ENCODE measurements at regions not wholly inside any gene's neighbourhood (a gene's known extent, or its start where the extent isn't known, plus 50 kb on each side); places are given as distances from the start of the nearest gene placed in this dataset.
"Not testable (repeated sequence)": the region's sequence is repeated elsewhere in the genome, so short reads cannot be mapped to it uniquely, and the experiment has no call there.

GRCh38 chr13:74266309-74266708 lies 132.1 kb upstream of the KLF12 start:
- no peak for DNase-seq

- DNase-seq, result no peak
Observed at GRCh38 chr13:74264333-74264732, 130.1 kb upstream of the KLF12 start.

- DNase-seq, result not testable (repeated sequence)
Observed at GRCh38 chr13:74260420-74260819, 126.2 kb upstream of the KLF12 start.

GRCh38 chr13:74259641-74260040 lies 125.4 kb upstream of the KLF12 start:
- no peak for DNase-seq

GRCh38 chr13:74258961-74259360 lies 124.8 kb upstream of the KLF12 start:
- no peak for DNase-seq

GRCh38 chr13:74256969-74257368 lies 122.8 kb upstream of the KLF12 start:
- DNase-seq, result no peak

- DNase-seq, result no peak
Observed at GRCh38 chr13:74253161-74253560, 119.0 kb upstream of the KLF12 start.

- DNase-seq, result no peak
Observed at GRCh38 chr13:74251778-74252519, 117.7 kb upstream of the KLF12 start.

- DNase-seq, result no peak
Observed at GRCh38 chr13:74250738-74251190, 116.6 kb upstream of the KLF12 start.

GRCh38 chr13:74248477-74248876 lies 114.3 kb upstream of the KLF12 start:
- DNase-seq, result no peak

GRCh38 chr13:74246487-74246886 lies 112.3 kb upstream of the KLF12 start:
- DNase-seq, result no peak

GRCh38 chr13:74243637-74244526 lies 109.7 kb upstream of the KLF12 start:
- DNase-seq, result no peak

GRCh38 chr13:74241343-74241742 lies 107.1 kb upstream of the KLF12 start:
- not testable (repeated sequence) for DNase-seq

GRCh38 chr13:74230984-74231501 lies 96.8 kb upstream of the KLF12 start:
- no peak for DNase-seq

- DNase-seq, result no peak
Observed at GRCh38 chr13:74229242-74229641, 95.0 kb upstream of the KLF12 start.

GRCh38 chr13:74227476-74228158 lies 93.4 kb upstream of the KLF12 start:
- no peak for DNase-seq

- DNase-seq, result no peak
Observed at GRCh38 chr13:74226791-74227475, 92.7 kb upstream of the KLF12 start.

GRCh38 chr13:74221752-74222151 lies 87.5 kb upstream of the KLF12 start:
- DNase-seq, result no peak

- DNase-seq, result no peak
Observed at GRCh38 chr13:74219566-74219965, 85.4 kb upstream of the KLF12 start.

GRCh38 chr13:74218291-74218690 lies 84.1 kb upstream of the KLF12 start:
- no peak for DNase-seq

GRCh38 chr13:74217811-74218210 lies 83.6 kb upstream of the KLF12 start:
- no peak for DNase-seq

- DNase-seq, result no peak
Observed at GRCh38 chr13:74215420-74215819, 81.2 kb upstream of the KLF12 start.

- DNase-seq, result no peak
Observed at GRCh38 chr13:74214321-74214720, 80.1 kb upstream of the KLF12 start.
